ENCODE measurements at regions not wholly inside any gene's neighbourhood (a gene's known extent, or its start where the extent isn't known, plus 50 kb on each side); places are given as distances from the start of the nearest gene placed in this dataset.

GRCh38 chr20:57774111-57774880 is 64.5 kb upstream of the PMEPA1 start:
- Histone ChIP-seq H3K9ac (ENCODE audit: low read depth, low read length, poor library complexity, severe bottlenecking) (no peak overlapping the region), H3K4me2 (ENCODE audit: low read depth, low read length, poor library complexity, severe bottlenecking) (no peak overlapping the region), H3K27me3 (ENCODE audit: insufficient read depth, low read length, poor library complexity, severe bottlenecking) (no peaks in the 10 kb centered on the region), H3K4me3 (ENCODE audit: low read length, poor library complexity, severe bottlenecking) (no peak overlapping the region), H2AFZ (ENCODE audit: low read length) (no peak overlapping the region), H4K20me1 (ENCODE audit: insufficient read depth, low read length, poor library complexity, severe bottlenecking) (no peaks in the 10 kb centered on the region), H3F3A (ENCODE audit: low read depth) (no peaks in the 10 kb centered on the region), H3K9me3 (ENCODE audit: insufficient read depth, low read depth, low read length) (no peaks in the 10 kb centered on the region), H3K4me1 (ENCODE audit: insufficient read depth, low read length, poor library complexity, severe bottlenecking) (no peaks in the 10 kb centered on the region), H3K9me2 (replicated peaks; ENCODE audit: low read depth, low read length) (no peaks in the 10 kb centered on the region), H3K79me2 (ENCODE audit: insufficient read depth, low read length) (no peaks in the 10 kb centered on the region), H3K36me3 (ENCODE audit: insufficient read depth, low read length) (no peaks in the 10 kb centered on the region)
- TF ChIP-seq CTCF (conservative IDR thresholded peaks at IDR 0.05; ENCODE audit: low read length) (no peak), EZH2phosphoT487 (IDR thresholded peaks at IDR 0.05; ENCODE audit: borderline replicate concordance) (no peak)

- H3K79me2 ChIP-seq (ENCODE audit: insufficient read depth, low read length), result no peaks in the 10 kb centered on the region
- H3F3A ChIP-seq (ENCODE audit: low read depth), result no peaks in the 10 kb centered on the region
- no peak overlapping the region for H3K4me3 ChIP-seq (ENCODE audit: low read length, poor library complexity, severe bottlenecking)
- H3K4me2 ChIP-seq (ENCODE audit: low read depth, low read length, poor library complexity, severe bottlenecking), result no peak overlapping the region
- H3K9me3 ChIP-seq (ENCODE audit: insufficient read depth, low read depth, low read length), result no peaks in the 10 kb centered on the region
- H3K4me1 ChIP-seq (ENCODE audit: insufficient read depth, low read length, poor library complexity, severe bottlenecking), result no peaks in the 10 kb centered on the region
- no peak for TF ChIP-seq CTCF (conservative IDR thresholded peaks at IDR 0.05; ENCODE audit: low read length)
- TF ChIP-seq EZH2phosphoT487 (IDR thresholded peaks at IDR 0.05; ENCODE audit: borderline replicate concordance), result no peak
- no peak overlapping the region for H2AFZ ChIP-seq (ENCODE audit: low read length)
- no peaks in the 10 kb centered on the region for H3K9me2 ChIP-seq (replicated peaks; ENCODE audit: low read depth, low read length)
- H3K27me3 ChIP-seq (ENCODE audit: insufficient read depth, low read length, poor library complexity, severe bottlenecking), result no peaks in the 10 kb centered on the region
- no peak overlapping the region for H3K9ac ChIP-seq (ENCODE audit: low read depth, low read length, poor library complexity, severe bottlenecking)
- H3K36me3 ChIP-seq (ENCODE audit: insufficient read depth, low read length), result no peaks in the 10 kb centered on the region
- H4K20me1 ChIP-seq (ENCODE audit: insufficient read depth, low read length, poor library complexity, severe bottlenecking), result no peaks in the 10 kb centered on the region
Measured at GRCh38 chr20:57773059-57773815, 63.4 kb upstream of the PMEPA1 start.

- no peak for TF ChIP-seq EZH2phosphoT487 (IDR thresholded peaks at IDR 0.05; ENCODE audit: borderline replicate concordance)
- no peak for TF ChIP-seq CTCF (conservative IDR thresholded peaks at IDR 0.05; ENCODE audit: low read length)
- Histone ChIP-seq H3K9me3 (ENCODE audit: insufficient read depth, low read depth, low read length) (no peaks in the 10 kb centered on the region), H3K27me3 (ENCODE audit: insufficient read depth, low read length, poor library complexity, severe bottlenecking) (no peaks in the 10 kb centered on the region), H2AFZ (ENCODE audit: low read length) (no peak overlapping the region), H3K4me3 (ENCODE audit: low read length, poor library complexity, severe bottlenecking) (no peak overlapping the region), H3F3A (ENCODE audit: low read depth) (no peaks in the 10 kb centered on the region), H3K79me2 (ENCODE audit: insufficient read depth, low read length) (no peaks in the 10 kb centered on the region), H3K9me2 (replicated peaks; ENCODE audit: low read depth, low read length) (no peaks in the 10 kb centered on the region), H3K4me1 (ENCODE audit: insufficient read depth, low read length, poor library complexity, severe bottlenecking) (no peaks in the 10 kb centered on the region), H3K4me2 (ENCODE audit: low read depth, low read length, poor library complexity, severe bottlenecking) (no peak overlapping the region), H4K20me1 (ENCODE audit: insufficient read depth, low read length, poor library complexity, severe bottlenecking) (no peaks in the 10 kb centered on the region), H3K36me3 (ENCODE audit: insufficient read depth, low read length) (no peaks in the 10 kb centered on the region), H3K9ac (ENCODE audit: low read depth, low read length, poor library complexity, severe bottlenecking) (no peak overlapping the region)
Measured at GRCh38 chr20:57772349-57772964, 62.6 kb upstream of the PMEPA1 start.
